Astrocyte of the spinal cord (primary cell): ENCODE measurements at regions not wholly inside any gene's neighbourhood (a gene's known extent, or its start where the extent isn't known, plus 50 kb on each side); places are given as distances from the start of the nearest gene placed in this dataset.

ENCODE experiments used
- DNase-seq: peaks from one replicate; pipeline ENCODE4 v3.0.0; 2011; ENCODE audit warnings: low read depth, low spot score
- H3K4me3 ChIP-seq: 2 replicates; pipeline ENCODE4 v1.5.1; 2011; ENCODE audit warnings: low read depth, mild to moderate bottlenecking, low read length, moderate library complexity
- CTCF ChIP-seq: IDR thresholded peaks from 2 replicates; pipeline ENCODE4 v1.5.1; 2012; ENCODE audit warnings: low read depth, mild to moderate bottlenecking, low read length, inconsistent platforms
- in situ Hi-C: cut with HindIII; loops from 2 replicates; pipeline ENCODE4 v1.10.0; 2017; ENCODE audit warnings: low sequenced_read_pairs

- H3K4me3 ChIP-seq = no peak overlapping the region
- DNase-seq = no peak
- in situ Hi-C loops = no loop called here
- TF ChIP-seq CTCF = no peak
These were observed 1092.6 kb downstream of the TECRL start for GRCh38 chr4:63316633-63317032.

- no peak overlapping the region for H3K4me3 ChIP-seq
- no peak for TF ChIP-seq CTCF
- in situ Hi-C loops = no loop called here
- no peak for DNase-seq
These were observed 1093.6 kb downstream of the TECRL start for GRCh38 chr4:63315651-63316050.

DNA sequence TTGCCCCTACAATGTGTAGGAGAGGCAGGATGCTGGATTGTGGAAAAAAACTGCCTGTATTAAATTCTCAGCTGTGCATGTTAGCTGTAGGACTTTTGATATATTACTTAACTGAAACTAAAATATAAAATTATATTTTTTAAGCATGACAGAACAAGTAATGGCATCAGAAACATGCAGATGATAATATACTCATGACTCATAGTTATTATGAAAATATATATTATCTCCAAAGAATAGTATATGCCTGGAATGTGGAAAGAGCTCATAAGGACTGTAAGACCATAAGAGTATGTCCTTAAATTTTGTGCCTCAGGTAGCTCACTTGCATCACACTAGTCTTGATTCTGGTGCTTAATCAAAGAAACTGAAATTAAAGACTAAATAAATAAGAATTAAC is 1100.6 kb downstream of the TECRL start:
- no peak for DNase-seq
- H3K4me3 ChIP-seq = no peak overlapping the region
- TF ChIP-seq CTCF = no peak
- in situ Hi-C loops = no loop called here

DNA sequence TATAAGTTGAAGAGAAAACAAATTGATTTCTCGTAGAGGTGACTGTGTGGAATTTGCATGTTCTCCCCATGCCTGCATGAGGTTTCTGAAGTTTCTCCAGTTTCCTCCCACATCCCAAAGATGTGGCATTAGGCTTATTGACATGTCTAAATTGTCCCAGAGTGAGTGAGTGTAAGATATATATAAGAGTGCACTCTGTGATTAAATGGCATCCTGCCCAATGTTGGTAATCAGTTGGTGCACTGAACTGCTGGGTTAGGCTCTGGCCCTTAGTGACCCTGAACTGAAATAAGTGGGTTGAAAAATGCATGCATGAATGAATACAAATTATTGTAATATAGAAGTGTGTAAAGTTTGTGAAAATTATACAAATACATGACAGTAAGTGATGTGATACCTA is 1106.5 kb downstream of the TECRL start:
- in situ Hi-C loops = no loop called here
- DNase-seq = no peak
- no peak for TF ChIP-seq CTCF
- no peak overlapping the region for H3K4me3 ChIP-seq

DNA sequence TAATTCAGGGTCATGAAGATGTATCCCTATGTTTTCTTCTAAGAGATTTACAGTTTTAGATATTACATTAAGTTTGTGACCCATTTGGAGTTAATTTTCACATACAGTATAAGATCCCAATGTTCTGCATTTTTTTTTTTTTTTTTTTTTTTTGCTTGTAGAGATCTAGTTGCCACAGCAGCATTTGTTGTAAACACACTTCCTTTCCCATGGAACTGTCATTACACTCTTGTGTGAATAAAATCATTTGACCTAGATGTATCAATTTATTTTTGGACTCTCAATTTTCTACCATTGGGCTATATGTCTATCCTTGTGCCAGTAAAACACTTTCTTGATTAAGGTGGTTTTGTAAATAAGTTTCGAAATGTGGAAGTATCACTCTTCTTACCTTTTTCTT is 1107.2 kb downstream of the TECRL start:
- no peak overlapping the region for H3K4me3 ChIP-seq
- no peak for DNase-seq
- TF ChIP-seq CTCF = no peak
- in situ Hi-C loops = no loop called here

- no peak for TF ChIP-seq CTCF
- DNase-seq = no peak
- no peak overlapping the region for H3K4me3 ChIP-seq
- in situ Hi-C loops = no loop called here
These were observed 1112.5 kb downstream of the TECRL start for GRCh38 chr4:63296773-63297172.

- in situ Hi-C loops = no loop called here
- no peak for TF ChIP-seq CTCF
- H3K4me3 ChIP-seq = no peak overlapping the region
- DNase-seq = no peak
These were observed 1133.8 kb downstream of the TECRL start for GRCh38 chr4:63275491-63275890.
